Mesendoderm (in vitro differentiated cells): ENCODE measurements at regions not wholly inside any gene's neighbourhood (a gene's known extent, or its start where the extent isn't known, plus 50 kb on each side); places are given as distances from the start of the nearest gene placed in this dataset.
"Not testable (repeated sequence)": the region's sequence is repeated elsewhere in the genome, so short reads cannot be mapped to it uniquely, and the experiment has no call there.

Experiments
- DNase-seq: peaks from one replicate; pipeline ENCODE4 v3.0.0; 2013
- H2AK5ac ChIP-seq: 2 replicates; pipeline ENCODE4 v1.6.1; 2013; ENCODE audit warnings: low read length, inconsistent platforms
- H2BK120ac ChIP-seq: 2 replicates; pipeline ENCODE4 v1.6.1; 2013; ENCODE audit warnings: low read depth, mild to moderate bottlenecking, low read length, moderate library complexity, mixed read lengths
- H2BK15ac ChIP-seq: replicated peaks from 2 replicates; pipeline ENCODE4 v1.6.1; 2013; ENCODE audit warnings: low read depth, mild to moderate bottlenecking, moderate library complexity
- H2BK5ac ChIP-seq: 2 replicates; pipeline ENCODE4 v1.6.1; 2013; ENCODE audit warnings: low read length, inconsistent platforms
- H3K18ac ChIP-seq: 2 replicates; pipeline ENCODE4 v1.6.1; 2013; ENCODE audit warnings: mild to moderate bottlenecking, low read length, mixed read lengths
- H3K23ac ChIP-seq: one replicate; pipeline ENCODE4 v1.6.1; 2013; ENCODE audit warnings: low read length
- H3K27ac ChIP-seq: 2 replicates; pipeline ENCODE4 v1.5.1; 2013; ENCODE audit warnings: low read depth, mild to moderate bottlenecking, inconsistent platforms, low read length, moderate library complexity
- H3K27me3 ChIP-seq: 2 replicates; pipeline ENCODE4 v1.6.1; 2013; ENCODE audit warnings: low read length, control low read depth, mild to moderate bottlenecking, inconsistent platforms; ENCODE audit not compliant: insufficient read depth, poor library complexity
- H3K36me3 ChIP-seq: 2 replicates; pipeline ENCODE4 v1.6.1; 2013; ENCODE audit warnings: low read length, inconsistent platforms; ENCODE audit not compliant: control insufficient read depth, insufficient read depth
- H3K4ac ChIP-seq: one replicate; pipeline ENCODE4 v1.6.1; 2013; ENCODE audit warnings: low read depth, mild to moderate bottlenecking, low read length, moderate library complexity
- H3K4me1 ChIP-seq: 2 replicates; pipeline ENCODE4 v1.6.1; 2013; ENCODE audit warnings: low read depth, low read length, inconsistent platforms; ENCODE audit not compliant: control insufficient read depth
- H3K4me2 ChIP-seq: 2 replicates; pipeline ENCODE4 v1.6.1; 2013; ENCODE audit warnings: low read length
- H3K4me3 ChIP-seq: 2 replicates; pipeline ENCODE4 v1.5.1; 2013; ENCODE audit warnings: mild to moderate bottlenecking, low read length
- H3K56ac ChIP-seq: one replicate; pipeline ENCODE4 v1.6.1; 2013; ENCODE audit warnings: low read length
- H3K79me1 ChIP-seq: 2 replicates; pipeline ENCODE4 v1.6.1; 2013; ENCODE audit warnings: low read length, inconsistent platforms
- H3K79me2 ChIP-seq: 2 replicates; pipeline ENCODE4 v1.6.1; 2013; ENCODE audit warnings: mild to moderate bottlenecking, low read length; ENCODE audit not compliant: control insufficient read depth, insufficient read depth
- H3K9ac ChIP-seq: 2 replicates; pipeline ENCODE4 v1.6.1; 2013; ENCODE audit warnings: low read length, inconsistent platforms
- H4K5ac ChIP-seq: one replicate; pipeline ENCODE4 v1.6.1; 2013; ENCODE audit warnings: low read length
- H4K8ac ChIP-seq: one replicate; pipeline ENCODE4 v1.6.1; 2013; ENCODE audit warnings: low read depth, mild to moderate bottlenecking, control low read depth, low read length, moderate library complexity
- WGBS: extraction: QIAGEN DNeasy Blood & Tissue Kit; methylation state at CpG from one replicate; pipeline ENCODE4 v1.1.7; 2013; ENCODE audit warnings: low lambda C conversion rate, missing lambda C conversion rate; ENCODE audit not compliant: insufficient coverage; ENCODE audit errors: extremely low coverage; 5-methylcytosine and 5-hydroxymethylcytosine counted together

DNA sequence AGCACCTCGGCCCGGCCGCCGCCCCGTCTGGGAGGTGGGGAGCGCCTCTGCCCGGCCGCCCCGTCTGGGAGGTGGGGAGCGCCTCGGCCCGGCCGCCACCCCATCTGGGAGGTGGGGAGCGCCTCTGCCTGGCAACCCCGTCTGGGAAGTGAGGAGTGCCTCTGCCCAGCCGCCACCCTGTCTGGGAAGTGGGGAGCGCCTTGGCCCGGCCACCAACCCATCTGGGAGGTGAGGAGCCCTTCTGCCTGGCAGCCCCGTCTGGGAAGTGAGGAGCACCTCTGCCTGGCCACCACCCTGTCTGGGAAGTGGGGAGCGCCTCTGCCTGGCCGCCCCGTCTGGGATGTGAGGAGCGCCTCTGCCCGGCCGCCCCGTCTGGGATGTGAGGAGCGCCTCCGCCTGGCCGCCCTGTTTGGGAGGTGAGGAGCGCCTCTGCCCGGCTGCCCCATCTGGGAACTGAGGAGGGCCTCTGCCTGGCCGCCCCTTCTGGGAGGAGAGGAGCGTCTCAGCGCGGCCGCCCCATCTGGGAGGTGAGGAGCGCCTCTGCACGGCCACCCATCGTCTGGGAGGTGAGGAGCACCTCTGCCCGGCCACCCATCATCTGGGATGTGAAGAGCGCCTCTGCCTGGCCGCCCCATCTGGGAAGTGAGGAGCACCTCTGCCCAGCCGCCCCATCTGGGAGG, 89.0 kb upstream of the SYT6 start:
- not testable (repeated sequence) for H3K79me2 ChIP-seq, H2AK5ac ChIP-seq, H3K18ac ChIP-seq, H3K27me3 ChIP-seq, H3K79me1 ChIP-seq, H3K4ac ChIP-seq, H2BK15ac ChIP-seq, H3K9ac ChIP-seq, H2BK120ac ChIP-seq, H3K4me1 ChIP-seq, H4K5ac ChIP-seq, H3K4me2 ChIP-seq, H2BK5ac ChIP-seq, DNase-seq, H3K56ac ChIP-seq, H3K23ac ChIP-seq, H3K4me3 ChIP-seq, H3K27ac ChIP-seq, H4K8ac ChIP-seq, H3K36me3 ChIP-seq
- no CpG with 5 or more reads among the region's 43 CpGs for WGBS

DNA sequence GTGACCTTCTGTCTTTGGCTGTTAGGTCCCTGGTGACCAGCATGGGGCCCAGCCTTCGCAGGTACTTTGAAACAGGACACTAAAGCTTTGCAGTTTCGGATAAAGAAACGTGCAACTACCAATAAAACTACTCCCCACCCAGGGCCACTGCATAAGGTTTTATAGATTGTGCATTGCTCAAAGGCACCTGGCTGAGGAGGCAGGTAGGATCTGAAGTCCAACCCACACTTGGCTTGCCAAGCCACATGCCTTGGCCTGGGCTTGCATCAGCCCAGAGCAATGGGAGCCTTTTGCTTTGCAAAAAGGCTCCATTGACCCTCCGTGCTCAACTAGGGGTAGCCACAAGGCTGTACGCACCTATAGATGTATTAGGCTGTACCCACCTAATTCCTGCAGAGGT, 84.4 kb upstream of the SYT6 start:
- Histone ChIP-seq H4K8ac (no peak overlapping the region), H3K4me3 (no peak overlapping the region), H2BK5ac (no peak overlapping the region), H3K27me3 (no peaks in the 10 kb centered on the region), H3K4me1 (no peaks in the 10 kb centered on the region), H3K79me2 (no peaks in the 10 kb centered on the region), H3K4ac (no peak overlapping the region), H3K23ac (no peak overlapping the region), H3K36me3 (no peaks in the 10 kb centered on the region), H3K56ac (no peak overlapping the region), H4K5ac (no peak overlapping the region), H2BK120ac (no peak overlapping the region), H3K4me2 (no peak overlapping the region), H2AK5ac (no peak overlapping the region), H3K18ac (no peak overlapping the region), H3K9ac (no peak overlapping the region), H2BK15ac (no peak overlapping the region), H3K79me1 (no peaks in the 10 kb centered on the region), H3K27ac (no peak overlapping the region)
- DNase-seq: no peak
- no CpG with 5 or more reads among the region's 5 CpGs for WGBS

DNA sequence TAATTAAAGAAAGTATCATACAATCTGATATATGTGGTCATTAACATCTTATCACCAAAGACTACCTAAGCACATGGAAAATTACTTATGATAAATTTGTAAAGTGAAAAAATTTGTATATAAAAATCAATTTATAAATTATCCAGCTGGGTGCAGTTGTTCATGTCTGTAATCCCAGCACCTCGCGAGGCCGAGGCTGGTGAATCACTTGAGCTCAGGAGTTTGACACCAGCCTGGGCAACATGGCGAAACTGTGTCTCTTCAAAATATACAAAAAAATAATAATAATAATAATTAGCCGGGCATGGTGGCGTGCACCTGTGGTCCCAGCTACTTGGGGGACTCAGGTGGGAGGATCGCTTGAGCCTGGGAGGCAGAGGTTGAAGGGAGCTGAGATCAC, 82.8 kb upstream of the SYT6 start:
- no peak overlapping the region for H4K8ac ChIP-seq
- H3K4me1 ChIP-seq: no peaks in the 10 kb centered on the region
- no peak overlapping the region for H4K5ac ChIP-seq
- no peak overlapping the region for H3K4me3 ChIP-seq
- DNase-seq: no peak
- no CpG with 5 or more reads among the region's 7 CpGs for WGBS
- H2BK5ac ChIP-seq: no peak overlapping the region
- H3K79me1 ChIP-seq: no peaks in the 10 kb centered on the region
- no peaks in the 10 kb centered on the region for H3K27me3 ChIP-seq
- H3K18ac ChIP-seq: no peak overlapping the region
- no peak overlapping the region for H2BK120ac ChIP-seq
- H3K27ac ChIP-seq: no peak overlapping the region
- H3K4me2 ChIP-seq: no peak overlapping the region
- H3K4ac ChIP-seq: no peak overlapping the region
- H2AK5ac ChIP-seq: no peak overlapping the region
- no peak overlapping the region for H3K9ac ChIP-seq
- H3K79me2 ChIP-seq: no peaks in the 10 kb centered on the region
- H3K23ac ChIP-seq: no peak overlapping the region
- no peak overlapping the region for H2BK15ac ChIP-seq
- H3K56ac ChIP-seq: no peak overlapping the region
- no peaks in the 10 kb centered on the region for H3K36me3 ChIP-seq

DNA sequence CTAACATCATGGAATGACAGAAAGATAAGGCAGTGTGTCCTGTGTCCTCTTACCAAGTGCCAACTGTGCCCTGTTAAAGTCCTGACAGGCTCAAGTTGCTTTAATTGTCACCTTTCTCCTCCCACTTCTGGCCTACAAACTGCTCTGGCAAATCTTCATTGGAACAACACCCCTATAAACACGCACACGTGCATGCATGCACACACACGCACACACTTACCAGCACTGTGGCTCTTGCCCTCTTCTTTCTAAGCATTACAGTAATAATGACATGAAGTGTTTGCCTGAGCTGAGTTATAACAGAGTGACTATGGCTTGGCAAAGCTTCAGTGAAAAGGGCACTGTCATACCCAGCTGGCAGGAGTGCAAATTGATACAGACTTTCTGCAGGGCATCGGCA, 82.3 kb upstream of the SYT6 start:
- H3K27me3 ChIP-seq: no peaks in the 10 kb centered on the region
- H3K4me2 ChIP-seq: no peak overlapping the region
- H3K9ac ChIP-seq: no peak overlapping the region
- H4K5ac ChIP-seq: no peak overlapping the region
- H3K36me3 ChIP-seq: no peaks in the 10 kb centered on the region
- no peak overlapping the region for H3K18ac ChIP-seq
- no peak overlapping the region for H3K4me3 ChIP-seq
- no peak overlapping the region for H2BK120ac ChIP-seq
- no peak overlapping the region for H3K23ac ChIP-seq
- no peaks in the 10 kb centered on the region for H3K79me1 ChIP-seq
- no peaks in the 10 kb centered on the region for H3K4me1 ChIP-seq
- no peak overlapping the region for H2BK15ac ChIP-seq
- DNase-seq: no peak
- no peak overlapping the region for H2BK5ac ChIP-seq
- no peak overlapping the region for H3K27ac ChIP-seq
- no peak overlapping the region for H2AK5ac ChIP-seq
- no peak overlapping the region for H4K8ac ChIP-seq
- H3K4ac ChIP-seq: no peak overlapping the region
- H3K56ac ChIP-seq: no peak overlapping the region
- WGBS: no CpG with 5 or more reads among the region's 4 CpGs
- no peaks in the 10 kb centered on the region for H3K79me2 ChIP-seq

DNA sequence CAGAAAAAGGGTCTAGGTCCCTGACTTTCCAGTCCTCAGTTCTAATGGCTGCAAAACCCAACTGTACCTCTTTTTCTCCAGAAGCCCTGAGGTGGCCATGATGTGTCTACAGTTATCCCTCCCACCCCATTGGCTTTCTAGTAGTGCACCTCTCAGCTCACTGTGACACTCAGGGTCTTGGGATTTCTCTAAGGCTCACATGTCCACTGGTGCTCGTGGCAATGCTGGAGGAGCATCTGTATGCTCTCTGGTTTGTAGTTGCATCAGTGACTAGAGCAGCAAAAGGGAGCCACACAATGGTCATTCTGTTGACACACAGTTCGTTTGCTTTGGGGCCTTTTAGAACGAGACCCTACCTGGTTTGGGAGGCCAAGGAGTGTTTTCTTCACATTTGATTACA, 81.6 kb upstream of the SYT6 start:
- Histone ChIP-seq H3K56ac (no peak overlapping the region), H2BK15ac (no peak overlapping the region), H3K18ac (no peak overlapping the region), H3K4ac (no peak overlapping the region), H3K9ac (no peak overlapping the region), H2BK120ac (no peak overlapping the region), H4K8ac (no peak overlapping the region), H3K4me1 (no peaks in the 10 kb centered on the region), H3K79me2 (no peaks in the 10 kb centered on the region), H2BK5ac (no peak overlapping the region), H3K4me2 (no peak overlapping the region), H3K27me3 (no peaks in the 10 kb centered on the region), H3K23ac (no peak overlapping the region), H3K79me1 (no peaks in the 10 kb centered on the region), H3K4me3 (no peak overlapping the region), H3K36me3 (no peaks in the 10 kb centered on the region), H3K27ac (no peak overlapping the region), H4K5ac (no peak overlapping the region), H2AK5ac (no peak overlapping the region)
- WGBS: no CpG with 5 or more reads among the region's 3 CpGs
- DNase-seq: no peak
